Brain microvascular endothelial cell (primary cell): ENCODE measurements at regions not wholly inside any gene's neighbourhood (a gene's known extent, or its start where the extent isn't known, plus 50 kb on each side); places are given as distances from the start of the nearest gene placed in this dataset.

Source experiments
- DNase-seq: peaks from one replicate; pipeline ENCODE4 v3.0.0-alpha.2; 2020
- H3K27ac ChIP-seq: fragments of 250-450 bp; sonication (Bioruptor Pico); 2 replicates; pipeline ENCODE4 v1.5.1; 2020; ENCODE audit warnings: mild to moderate bottlenecking, moderate library complexity
- H3K27me3 ChIP-seq: fragments of 250-450 bp; sonication (Bioruptor Pico); replicated peaks from 2 replicates; pipeline ENCODE4 v1.5.1; 2020; ENCODE audit warnings: mild to moderate bottlenecking
- H3K36me3 ChIP-seq: fragments of 250-450 bp; sonication (Bioruptor Pico); replicated peaks from 2 replicates; pipeline ENCODE4 v1.5.1; 2020; ENCODE audit warnings: mild to moderate bottlenecking
- H3K4me3 ChIP-seq: 2 replicates; pipeline ENCODE4 v1.5.1; 2011; ENCODE audit warnings: low read depth, mild to moderate bottlenecking, control low read depth, low read length, moderate library complexity
- in situ Hi-C: cut with HindIII; loops from 2 replicates; pipeline ENCODE4 v1.10.0; 2017; ENCODE audit warnings: low sequenced_read_pairs, low pct_ligation_motif_present
- TF ChIP-seq, protein P1 (sequence below): IDR thresholded peaks from 2 replicates; pipeline ENCODE4 v1.5.1; 2011; ENCODE audit warnings: low read depth, mild to moderate bottlenecking, moderate library complexity, low read length, control low read depth, inconsistent platforms; ENCODE audit errors: missing control alignments

DNA sequence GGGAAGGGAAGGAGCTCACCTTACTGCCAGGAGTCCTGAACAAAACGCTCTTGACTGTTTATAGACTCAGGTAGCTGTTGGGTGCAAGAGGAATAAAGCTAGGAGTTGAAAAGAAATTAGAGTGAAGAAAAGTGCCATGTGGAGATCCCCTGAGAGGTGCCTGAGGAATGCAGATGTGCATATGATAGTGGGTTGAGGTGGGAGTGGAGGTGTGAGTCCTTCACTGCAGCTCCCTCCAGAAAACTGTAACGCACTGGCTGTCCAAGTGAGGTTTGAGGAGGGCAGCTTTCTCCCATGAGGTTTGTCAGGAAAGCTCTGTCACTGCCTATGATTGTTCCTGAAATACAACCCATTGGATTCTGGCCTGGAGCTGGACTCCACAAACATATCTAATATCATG lies 904.8 kb upstream of the POT1 start:
- Histone ChIP-seq H3K36me3 (no peaks in the 10 kb centered on the region), H3K4me3 (no peak overlapping the region), H3K27me3 (no peaks in the 10 kb centered on the region), H3K27ac (no peak overlapping the region)
- TF ChIP-seq, protein P1, sequence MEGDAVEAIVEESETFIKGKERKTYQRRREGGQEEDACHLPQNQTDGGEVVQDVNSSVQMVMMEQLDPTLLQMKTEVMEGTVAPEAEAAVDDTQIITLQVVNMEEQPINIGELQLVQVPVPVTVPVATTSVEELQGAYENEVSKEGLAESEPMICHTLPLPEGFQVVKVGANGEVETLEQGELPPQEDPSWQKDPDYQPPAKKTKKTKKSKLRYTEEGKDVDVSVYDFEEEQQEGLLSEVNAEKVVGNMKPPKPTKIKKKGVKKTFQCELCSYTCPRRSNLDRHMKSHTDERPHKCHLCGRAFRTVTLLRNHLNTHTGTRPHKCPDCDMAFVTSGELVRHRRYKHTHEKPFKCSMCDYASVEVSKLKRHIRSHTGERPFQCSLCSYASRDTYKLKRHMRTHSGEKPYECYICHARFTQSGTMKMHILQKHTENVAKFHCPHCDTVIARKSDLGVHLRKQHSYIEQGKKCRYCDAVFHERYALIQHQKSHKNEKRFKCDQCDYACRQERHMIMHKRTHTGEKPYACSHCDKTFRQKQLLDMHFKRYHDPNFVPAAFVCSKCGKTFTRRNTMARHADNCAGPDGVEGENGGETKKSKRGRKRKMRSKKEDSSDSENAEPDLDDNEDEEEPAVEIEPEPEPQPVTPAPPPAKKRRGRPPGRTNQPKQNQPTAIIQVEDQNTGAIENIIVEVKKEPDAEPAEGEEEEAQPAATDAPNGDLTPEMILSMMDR = no peak
- in situ Hi-C loops = no loop called here
- no peak for DNase-seq

DNA sequence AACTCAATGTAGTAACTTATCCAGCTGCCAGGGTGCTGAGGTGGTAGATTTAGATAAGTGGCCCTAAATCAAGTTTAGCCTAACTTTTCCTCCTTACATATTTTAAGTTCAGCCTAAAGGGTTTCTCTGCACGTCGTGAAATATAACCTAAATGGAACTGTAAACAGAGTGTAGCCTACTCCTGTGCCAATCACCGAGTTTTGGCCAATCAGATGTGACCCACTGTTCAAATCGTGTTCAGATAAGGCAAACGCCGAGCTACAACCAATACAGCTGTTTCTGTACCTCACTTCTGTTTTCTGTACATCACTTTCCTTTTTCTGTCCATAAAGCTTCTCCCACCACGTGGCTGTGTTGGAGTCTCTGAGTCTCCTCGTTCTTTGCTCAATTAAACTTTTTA lies 904.2 kb upstream of the POT1 start:
- TF ChIP-seq, protein P1 = no peak
- Histone ChIP-seq H3K27ac (no peak overlapping the region), H3K36me3 (no peaks in the 10 kb centered on the region), H3K4me3 (no peak overlapping the region), H3K27me3 (no peaks in the 10 kb centered on the region)
- no peak for DNase-seq
- in situ Hi-C loops = no loop called here

DNA sequence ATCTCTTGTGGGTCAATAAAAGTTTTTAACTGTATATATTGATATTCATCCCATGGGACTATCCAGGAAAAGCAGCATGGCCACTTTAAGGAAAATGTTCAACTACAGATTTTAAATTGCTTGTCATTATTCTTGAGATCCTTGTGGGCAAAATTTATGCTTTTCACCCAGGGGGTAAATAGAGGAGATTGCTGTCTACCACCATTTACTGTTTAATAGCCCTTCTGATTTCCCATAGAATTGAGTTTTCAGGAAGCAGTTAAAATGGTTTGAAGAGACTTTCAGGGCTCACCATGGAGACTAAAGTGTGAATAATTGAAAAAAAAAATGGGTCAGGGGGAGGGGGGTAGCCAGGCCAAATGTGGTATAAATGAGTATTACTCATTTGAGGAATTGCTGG lies 901.1 kb upstream of the POT1 start:
- no peaks in the 10 kb centered on the region for H3K27me3 ChIP-seq
- no peaks in the 10 kb centered on the region for H3K36me3 ChIP-seq
- in situ Hi-C loops = no loop called here
- H3K27ac ChIP-seq = no peak overlapping the region
- H3K4me3 ChIP-seq = no peak overlapping the region
- TF ChIP-seq, protein P1 = no peak
- DNase-seq = no peak

DNA sequence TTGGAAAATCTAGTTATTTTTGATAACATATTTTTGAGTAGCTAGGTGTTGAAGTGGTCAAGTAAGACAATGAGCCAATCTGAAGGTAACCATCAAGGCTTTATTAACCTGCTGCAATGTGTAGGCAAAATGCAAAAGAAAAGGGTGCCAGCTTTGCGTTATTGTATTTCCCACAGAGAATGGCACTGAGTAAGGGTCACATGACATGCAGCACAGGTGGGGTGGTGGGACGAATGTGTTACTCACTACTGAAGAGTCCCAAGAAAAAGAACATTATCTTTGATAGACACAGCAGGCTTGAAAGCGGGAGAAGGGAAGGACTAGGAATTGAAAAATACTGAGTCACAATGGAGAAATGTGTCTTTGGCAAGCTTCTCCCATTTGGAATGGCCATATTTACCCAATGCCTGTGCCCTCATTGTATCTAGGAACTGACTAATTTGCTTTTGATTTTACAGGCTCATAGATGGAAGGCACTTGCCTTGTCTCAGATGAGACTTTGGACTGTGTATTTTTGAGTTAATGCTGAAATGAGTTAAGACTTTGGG lies 898.6 kb upstream of the POT1 start:
- in situ Hi-C loops = no loop called here
- DNase-seq = peak; percentile 15
- H3K4me3 ChIP-seq = no peak overlapping the region
- TF ChIP-seq, protein P1 = no peak
- H3K27ac ChIP-seq = no peak overlapping the region
- no peaks in the 10 kb centered on the region for H3K27me3 ChIP-seq
- H3K36me3 ChIP-seq = no peaks in the 10 kb centered on the region

DNA sequence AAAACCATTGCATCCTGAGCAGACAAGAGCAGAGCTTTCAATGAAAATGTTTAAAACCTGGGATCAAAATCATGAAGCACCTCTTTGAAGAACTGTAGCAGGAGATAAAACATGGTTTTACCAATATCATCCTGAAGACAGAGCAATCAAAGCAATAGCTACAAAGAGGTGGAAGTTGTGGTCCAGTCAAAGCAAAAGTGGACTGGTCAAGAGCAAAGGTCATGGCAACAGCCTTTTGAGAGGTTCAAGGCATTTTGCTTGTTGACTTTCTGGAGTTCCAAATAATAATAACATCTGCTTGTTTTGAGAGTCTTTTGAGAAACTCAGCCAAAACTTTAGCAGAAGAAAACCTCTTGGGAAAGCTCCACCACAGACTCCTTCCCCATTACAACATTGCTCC lies 893.9 kb upstream of the POT1 start:
- Histone ChIP-seq H3K4me3 (no peak overlapping the region), H3K27ac (no peak overlapping the region), H3K27me3 (no peaks in the 10 kb centered on the region), H3K36me3 (no peaks in the 10 kb centered on the region)
- in situ Hi-C loops = no loop called here
- TF ChIP-seq, protein P1 = no peak
- DNase-seq = no peak

DNA sequence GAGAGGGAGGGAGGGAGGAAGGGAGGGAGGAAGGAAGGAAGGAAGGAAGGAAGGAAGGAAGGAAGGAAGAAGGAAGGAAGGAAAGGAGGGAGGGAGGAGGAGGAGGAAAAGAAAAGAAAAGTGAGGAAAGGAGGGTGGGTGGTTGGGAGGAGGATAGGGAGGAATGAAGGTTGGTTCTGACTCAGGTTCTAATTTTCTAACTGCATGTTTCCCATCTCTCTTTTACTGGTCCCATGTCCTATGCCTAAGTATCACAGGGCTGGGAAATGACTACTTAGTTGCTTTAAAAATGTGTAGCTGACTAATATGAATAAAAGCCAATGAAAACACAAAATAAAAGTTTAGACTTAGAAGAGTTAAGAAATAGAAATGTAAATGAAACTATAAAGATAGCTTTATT lies 890.9 kb upstream of the POT1 start:
- no peak for DNase-seq
- TF ChIP-seq, protein P1 = no peak
- Histone ChIP-seq H3K27me3 (no peaks in the 10 kb centered on the region), H3K27ac (no peak overlapping the region), H3K4me3 (no peak overlapping the region), H3K36me3 (no peaks in the 10 kb centered on the region)
- in situ Hi-C loops = no loop called here
